Endothelial cell of umbilical vein (primary cell): ENCODE measurements at regions not wholly inside any gene's neighbourhood (a gene's known extent, or its start where the extent isn't known, plus 50 kb on each side); places are given as distances from the start of the nearest gene placed in this dataset.

ENCODE experiments used
- BruUV-seq: library from RNA; stranded (reverse); fragments of 400-500 nt; replicated peaks from 2 replicates; lab custom pipeline; 2021; lab: Mats Ljungman, UMichigan
- CTCF ChIA-PET: fragments of 300-600, 350-600 bp; sonication (Branson Sonifier 250); formaldehyde crosslinking; loops from one replicate; lab custom pipeline; 2021; ENCODE audit warnings: antibody characterized with exemption, inconsistent platforms; lab: Charles Lee
- POLR2A ChIA-PET: fragments of 300-600, 350-600 bp; sonication (Branson Sonifier 250); formaldehyde crosslinking; loops from one replicate; lab custom pipeline; 2021; ENCODE audit warnings: antibody characterized with exemption, inconsistent platforms; lab: Charles Lee
- DNase-seq: peaks from one replicate; pipeline ENCODE4 v3.0.0-alpha.2; 2011; ENCODE audit warnings: low read depth, low spot score
- FAIRE-seq: peaks from 2 replicates; lab custom pipeline; 2011; peaks lifted over from hg19 to GRCh38; lab: Jason Lieb, UNC
- H2AFZ ChIP-seq: 2 replicates; pipeline ENCODE4 v1.6.0; 2012; ENCODE audit warnings: low read depth, low read length, control low read depth, inconsistent platforms
- H3K27ac ChIP-seq: 2 replicates; pipeline ENCODE4 v1.5.1; 2011; ENCODE audit warnings: low read depth, mild to moderate bottlenecking, control low read depth, low read length, moderate library complexity; ENCODE audit not compliant: insufficient read depth
- H3K27me3 ChIP-seq, 2 experiments: 2 replicates each; pipeline versions ENCODE4 v1.6.0 to v1.6.1; 2011; ENCODE audit warnings: low read length in 2 of 2, mixed read lengths in 1 of 2; ENCODE audit not compliant: control insufficient read depth in 2 of 2, insufficient read depth in 2 of 2
- H3K36me3 ChIP-seq, 2 experiments: 2 replicates in 1 of 2; 3 replicates in 1 of 2; pipeline ENCODE4 v1.5.1; 2011; ENCODE audit warnings: low read length in 2 of 2, mild to moderate bottlenecking in 1 of 2, moderate library complexity in 1 of 2; ENCODE audit not compliant: control insufficient read depth in 2 of 2, insufficient read depth in 2 of 2; ENCODE audit errors: extremely low read depth in 1 of 2
- H3K4me1 ChIP-seq: 3 replicates; pipeline ENCODE4 v1.5.1; 2011; ENCODE audit warnings: mild to moderate bottlenecking, low read length; ENCODE audit not compliant: control insufficient read depth, insufficient read depth; ENCODE audit errors: extremely low read depth
- H3K4me2 ChIP-seq: 2 replicates; pipeline ENCODE4 v1.6.1; 2011; ENCODE audit warnings: low read length, control low read depth, mixed read lengths; ENCODE audit not compliant: insufficient read depth
- H3K4me3 ChIP-seq, 3 experiments: fragments of 200-600 bp in 1 of 3; sonication (generic), shearing (Covaris generic) in 1 of 3; replicated peaks in 1 of 3; 2 replicates each; pipeline ENCODE4 v1.5.1; 2011 to 2016; ENCODE audit warnings: control low read depth in 3 of 3, low read length in 3 of 3, mild to moderate bottlenecking in 2 of 3, inconsistent platforms in 1 of 3, low read depth in 1 of 3, moderate library complexity in 1 of 3; ENCODE audit not compliant: insufficient read depth in 1 of 3
- H3K79me2 ChIP-seq: 2 replicates; pipeline ENCODE4 v1.6.0; 2012; ENCODE audit warnings: low read length, inconsistent platforms; ENCODE audit not compliant: control insufficient read depth, insufficient read depth
- H3K9ac ChIP-seq: replicated peaks from 2 replicates; pipeline ENCODE3; 2011; ENCODE audit warnings: low read length, control low read depth; ENCODE audit not compliant: insufficient read depth; ENCODE audit errors: extremely low read depth
- H3K9me1 ChIP-seq: replicated peaks from 3 replicates; pipeline ENCODE4 v1.6.0; 2011; ENCODE audit warnings: mild to moderate bottlenecking, low read length; ENCODE audit not compliant: control insufficient read depth, insufficient read depth; ENCODE audit errors: extremely low read depth
- H3K9me3 ChIP-seq: replicated peaks from 2 replicates; pipeline ENCODE4 v1.5.1; 2012; ENCODE audit warnings: low read length, inconsistent platforms; ENCODE audit not compliant: control insufficient read depth, insufficient read depth
- H4K20me1 ChIP-seq: replicated peaks from 2 replicates; pipeline ENCODE3; 2011; ENCODE audit warnings: mild to moderate bottlenecking, low read length; ENCODE audit not compliant: control insufficient read depth, insufficient read depth; ENCODE audit errors: extremely low read depth
- EZH2 ChIP-seq: IDR thresholded peaks from 2 replicates; pipeline ENCODE4 v1.6.1; 2012; ENCODE audit warnings: borderline replicate concordance, low read depth, mild to moderate bottlenecking, moderate library complexity, low read length, inconsistent platforms; ENCODE audit not compliant: severe bottlenecking
- FOS ChIP-seq: IDR thresholded peaks from 2 replicates; pipeline ENCODE4 v1.6.1; 2011; ENCODE audit warnings: mild to moderate bottlenecking, low read length, moderate library complexity, borderline replicate concordance; ENCODE audit not compliant: insufficient read depth
- GATA2 ChIP-seq: IDR thresholded peaks from 2 replicates; pipeline ENCODE4 v1.7.0; 2011; ENCODE audit warnings: low read depth, mild to moderate bottlenecking, moderate library complexity, mixed read lengths, low read length; ENCODE audit not compliant: insufficient read length, insufficient read depth
- JUN ChIP-seq: IDR thresholded peaks from 2 replicates; pipeline ENCODE4 v1.6.1; 2011; ENCODE audit warnings: borderline replicate concordance, low read depth; ENCODE audit not compliant: insufficient read length, insufficient read depth
- dilution Hi-C: fragments of 300-500 bp; cut with MboI; formaldehyde crosslinking; loops from one replicate; pipeline ENCODE4 v1.15.0; 2019; ENCODE audit warnings: low sequenced_read_pairs; ENCODE audit not compliant: extremely low pct_ligation_motif_present
- intact Hi-C: fragments of 100-400 bp; cut with micrococcal nuclease; formaldehyde crosslinking; loops from one replicate; pipeline ENCODE4 v1.10.0; 2022
- TF ChIP-seq, protein P1 (sequence below): IDR thresholded peaks from 2 replicates; pipeline ENCODE4 v1.6.1; 2011; ENCODE audit not compliant: insufficient read depth, insufficient read length

DNA sequence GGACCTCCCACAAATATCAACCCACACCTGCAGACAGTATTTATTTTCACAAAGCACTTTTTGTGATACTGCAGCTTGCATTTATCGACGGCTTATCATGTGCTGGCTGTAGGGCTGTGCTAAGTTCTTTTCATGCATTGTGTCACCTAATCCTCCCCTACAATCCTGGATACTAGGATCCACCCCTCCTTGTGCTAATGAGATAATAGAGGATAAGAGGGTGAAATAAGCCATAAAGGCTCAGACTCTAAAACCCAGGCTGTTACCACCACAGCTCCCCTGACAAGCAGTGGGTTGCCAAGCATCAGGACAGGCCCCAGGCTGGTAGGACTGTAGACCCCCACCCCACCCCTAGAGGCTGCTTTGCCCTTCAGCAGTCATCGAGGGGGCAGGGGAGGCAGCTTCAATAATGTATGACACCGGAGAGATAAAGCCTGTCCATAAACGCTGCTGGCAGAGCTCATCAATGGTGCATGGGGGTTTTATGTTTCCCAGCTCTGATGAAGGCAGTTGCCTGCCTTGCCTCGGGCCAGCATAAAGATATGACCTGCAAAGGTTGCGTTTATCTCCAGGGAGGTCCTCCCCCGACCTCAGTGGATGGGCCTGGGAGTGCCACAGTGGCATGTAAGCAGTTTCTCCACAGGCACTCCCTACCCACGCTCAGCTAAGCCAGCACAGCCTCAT lies 73.9 kb upstream of the C16orf82 start:
- dilution Hi-C loops, result no loop called here
- CTCF ChIA-PET, result no interaction called here
- no peak for TF ChIP-seq JUN
- TF ChIP-seq, protein P1, sequence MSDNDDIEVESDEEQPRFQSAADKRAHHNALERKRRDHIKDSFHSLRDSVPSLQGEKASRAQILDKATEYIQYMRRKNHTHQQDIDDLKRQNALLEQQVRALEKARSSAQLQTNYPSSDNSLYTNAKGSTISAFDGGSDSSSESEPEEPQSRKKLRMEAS, result no peak
- no peak for TF ChIP-seq GATA2

DNA sequence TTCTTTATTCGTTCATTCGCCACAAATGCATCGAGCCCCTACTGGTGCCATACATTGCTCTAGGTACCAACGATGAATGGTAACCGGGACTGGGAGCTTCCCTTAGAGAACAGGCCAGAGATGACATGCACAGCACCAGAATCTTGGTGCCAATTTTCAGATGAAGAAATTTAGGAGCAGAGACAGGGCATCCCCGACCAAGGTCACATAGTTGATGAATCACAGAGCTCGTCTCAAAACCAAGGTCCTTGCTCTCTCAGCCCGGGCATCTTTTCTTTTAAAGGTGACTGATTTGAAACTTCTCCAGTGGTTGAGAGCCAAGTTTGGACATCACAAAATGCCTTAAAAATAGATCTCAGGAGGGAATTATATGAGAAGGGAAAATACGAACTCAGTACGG lies 73.2 kb upstream of the C16orf82 start:
- Histone ChIP-seq H2AFZ (no peak overlapping the region), H3K4me1 (no peaks in the 10 kb centered on the region), H3K27ac (no peak overlapping the region), H3K79me2 (no peaks in the 10 kb centered on the region), H3K36me3 (no peaks in the 10 kb centered on the region), H3K4me2 (no peak overlapping the region), H3K27me3 (no peaks in the 10 kb centered on the region), H4K20me1 (no peaks in the 10 kb centered on the region), H3K9me3 (no peaks in the 10 kb centered on the region), H3K9ac (no peak overlapping the region), H3K4me3 (no peak overlapping the region), H3K9me1 (no peaks in the 10 kb centered on the region)
- ChIA-PET POLR2A (no interaction called here), CTCF (no interaction called here)
- TF ChIP-seq GATA2, result no peak
- TF ChIP-seq, protein P1, result no peak
- no peak for TF ChIP-seq FOS
- no peak for TF ChIP-seq EZH2
- FAIRE-seq, result no peak
- intact Hi-C loops (no loop called here), dilution Hi-C loops (no loop called here)
- no TSS peak for BruUV-seq
- DNase-seq, result no peak

More for the DNA sequence above, 73.9 kb upstream of the C16orf82 start:
- no peak for FAIRE-seq
- no peak overlapping the region for H2AFZ ChIP-seq
- no peaks in the 10 kb centered on the region for H4K20me1 ChIP-seq
- BruUV-seq, result no TSS peak
- H3K27ac ChIP-seq, result no peak overlapping the region
- H3K4me1 ChIP-seq, result no peaks in the 10 kb centered on the region
- H3K36me3 ChIP-seq, result no peaks in the 10 kb centered on the region
- DNase-seq, result no peak
- intact Hi-C loops, result no loop called here
- POLR2A ChIA-PET, result no interaction called here
- no peaks in the 10 kb centered on the region for H3K27me3 ChIP-seq
- no peak overlapping the region for H3K9ac ChIP-seq
- H3K4me3 ChIP-seq, result no peak overlapping the region
- no peaks in the 10 kb centered on the region for H3K79me2 ChIP-seq
- H3K9me3 ChIP-seq, result no peaks in the 10 kb centered on the region
- H3K4me2 ChIP-seq, result no peak overlapping the region
- H3K9me1 ChIP-seq, result no peaks in the 10 kb centered on the region
